Thymus (tissue), 11 donors: ENCODE measurements at regions not wholly inside any gene's neighbourhood (a gene's known extent, or its start where the extent isn't known, plus 50 kb on each side); places are given as distances from the start of the nearest gene placed in this dataset.

Experiments
- DNase-seq, 9 donors: peaks; one replicate each; pipeline ENCODE4 v3.0.0-alpha.2; 2013; ENCODE audit warnings: low spot score in 9 of 9, low read depth in 6 of 9, missing footprints in 1 of 9
- H3K27ac ChIP-seq, 2 donors: one replicate each; pipeline ENCODE4 v1.5.1; 2013; ENCODE audit warnings: control low read depth in 1 of 2, low read depth in 1 of 2, low read length in 1 of 2, mild to moderate bottlenecking in 1 of 2, moderate library complexity in 1 of 2
- H3K27me3 ChIP-seq, 2 donors: one replicate each; pipeline ENCODE4 v1.5.1; 2013; ENCODE audit warnings: low read length in 1 of 2; ENCODE audit not compliant: control insufficient read depth in 2 of 2, insufficient read depth in 1 of 2
- H3K36me3 ChIP-seq, 2 donors: one replicate each; pipeline ENCODE4 v1.5.1; 2013; ENCODE audit warnings: low read length in 1 of 2, mild to moderate bottlenecking in 1 of 2, moderate library complexity in 1 of 2; ENCODE audit not compliant: control insufficient read depth in 2 of 2, insufficient read depth in 2 of 2
- H3K4me1 ChIP-seq, 2 donors: one replicate each; pipeline ENCODE4 v1.5.1; 2013; ENCODE audit warnings: low read length in 2 of 2; ENCODE audit not compliant: control insufficient read depth in 2 of 2, insufficient read depth in 2 of 2
- H3K4me3 ChIP-seq, 2 donors: one replicate each; pipeline ENCODE4 v1.5.1; 2013; ENCODE audit warnings: low read length in 2 of 2, control low read depth in 1 of 2, mild to moderate bottlenecking in 1 of 2
- H3K9me3 ChIP-seq, 2 donors: one replicate each; pipeline ENCODE4 v1.5.1; 2013; ENCODE audit warnings: low read length in 1 of 2, mild to moderate bottlenecking in 1 of 2; ENCODE audit not compliant: control insufficient read depth in 2 of 2, insufficient read depth in 1 of 2
- WGBS: extraction: QIAGEN DNeasy Blood & Tissue Kit; methylation state at CpG from one replicate; pipeline ENCODE4 v1.1.7; 2013; 5-methylcytosine and 5-hydroxymethylcytosine counted together
- donor health status: healthy.

DNA sequence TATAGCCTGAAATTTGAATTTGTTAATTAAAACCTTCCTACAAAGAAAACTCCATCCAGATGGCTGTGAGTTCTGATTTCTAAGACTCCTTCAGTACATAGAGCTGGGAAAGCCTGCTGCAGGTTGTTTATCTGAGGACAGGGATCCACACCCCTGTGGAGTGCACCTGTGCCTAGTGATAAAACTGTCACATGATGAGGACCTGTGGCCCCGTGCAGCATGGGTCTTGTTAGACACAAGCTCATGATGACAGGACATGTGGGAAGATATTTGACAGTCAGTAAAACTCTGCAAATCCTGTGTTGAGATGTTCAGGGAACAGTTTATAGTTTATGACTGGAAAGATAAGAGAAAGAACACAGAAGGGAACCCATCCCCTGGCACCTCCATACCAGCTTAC is 133.2 kb upstream of the TMEM18 start:
- H3K4me1 ChIP-seq, result no peaks in the 10 kb centered on the region
- no peaks in the 10 kb centered on the region for H3K36me3 ChIP-seq
- WGBS, result 58% methylated on average over 1 of the region's 1 CpG
- H3K4me3 ChIP-seq, result no peak overlapping the region
- no peaks in the 10 kb centered on the region for H3K9me3 ChIP-seq
- no peaks in the 10 kb centered on the region for H3K27me3 ChIP-seq
- no peak overlapping the region for H3K27ac ChIP-seq
- no peak for DNase-seq

DNA sequence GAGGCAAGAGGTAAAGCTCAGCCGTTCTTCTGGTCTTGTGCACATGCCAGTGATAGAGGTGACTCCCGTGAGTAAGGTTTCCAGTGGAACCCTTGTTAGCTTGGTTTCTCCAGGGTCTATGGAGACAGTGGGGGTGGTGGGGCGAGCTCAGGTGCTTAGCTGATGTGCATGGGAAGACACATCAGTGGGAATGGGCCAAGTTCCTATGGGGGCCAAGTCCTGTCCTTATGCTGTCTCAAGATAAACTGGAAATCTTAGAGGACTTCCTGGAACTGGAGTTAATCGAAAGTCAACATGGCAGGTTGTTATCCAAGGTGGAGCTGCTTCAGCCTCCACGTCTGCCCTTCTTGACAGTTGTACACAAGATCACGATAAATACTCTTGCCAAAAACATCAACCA is 130.1 kb upstream of the TMEM18 start:
- Histone ChIP-seq H3K27ac (no peak overlapping the region), H3K9me3 (no peaks in the 10 kb centered on the region), H3K36me3 (no peaks in the 10 kb centered on the region), H3K27me3 (no peaks in the 10 kb centered on the region), H3K4me1 (no peaks in the 10 kb centered on the region), H3K4me3 (no peak overlapping the region)
- WGBS, result 92% methylated on average over 6 of the region's 6 CpGs
- DNase-seq, result no peak

DNA sequence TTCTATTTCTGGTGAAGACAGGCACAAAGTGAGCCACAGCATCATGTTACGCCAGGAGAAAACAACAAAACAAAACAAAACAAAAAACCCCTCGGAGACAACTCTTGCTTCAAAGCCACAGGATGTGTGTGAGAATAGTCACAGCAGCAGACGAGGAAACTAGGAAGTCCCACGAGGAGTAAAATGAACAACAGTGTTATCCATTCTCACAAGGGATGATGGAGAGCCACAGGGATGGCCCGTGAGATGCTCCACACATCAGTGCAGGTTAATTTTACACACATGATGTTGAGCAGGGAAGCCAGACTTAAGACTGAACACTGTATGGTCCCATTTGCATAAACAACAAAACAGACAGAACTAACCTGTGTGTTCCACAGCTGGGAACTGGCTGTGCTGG is 128.5 kb upstream of the TMEM18 start:
- no peak for DNase-seq
- H3K27ac ChIP-seq, result no peak overlapping the region
- H3K4me1 ChIP-seq, result no peaks in the 10 kb centered on the region
- no peaks in the 10 kb centered on the region for H3K27me3 ChIP-seq
- H3K36me3 ChIP-seq, result no peaks in the 10 kb centered on the region
- H3K4me3 ChIP-seq, result no peak overlapping the region
- 77% methylated on average over 5 of the region's 5 CpGs for WGBS
- no peaks in the 10 kb centered on the region for H3K9me3 ChIP-seq

DNA sequence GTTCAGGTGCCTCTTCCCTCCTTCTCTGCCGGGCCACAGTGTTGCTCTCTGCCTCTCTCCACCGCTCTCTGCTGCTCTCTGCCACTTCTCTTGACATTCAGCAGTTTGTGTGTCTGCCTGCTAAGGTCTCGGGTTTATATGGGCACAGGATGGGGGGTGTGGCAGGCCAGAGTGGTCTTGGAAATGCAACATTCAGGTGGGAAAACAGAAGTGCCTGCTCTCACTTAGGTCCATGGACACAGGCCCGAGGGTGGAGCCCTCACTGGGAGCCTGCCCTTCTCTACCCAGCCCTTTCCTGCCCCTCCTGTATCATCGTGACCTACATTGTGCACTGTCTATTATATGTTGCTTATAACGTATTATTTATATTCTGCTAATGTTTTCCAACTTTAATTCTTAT is 120.8 kb upstream of the TMEM18 start:
- H3K27ac ChIP-seq, result no peak overlapping the region
- no peak for DNase-seq
- 78% methylated on average over 6 of the region's 6 CpGs for WGBS
- no peak overlapping the region for H3K4me3 ChIP-seq
- no peaks in the 10 kb centered on the region for H3K9me3 ChIP-seq
- H3K4me1 ChIP-seq, result no peaks in the 10 kb centered on the region
- no peaks in the 10 kb centered on the region for H3K27me3 ChIP-seq
- no peaks in the 10 kb centered on the region for H3K36me3 ChIP-seq

DNA sequence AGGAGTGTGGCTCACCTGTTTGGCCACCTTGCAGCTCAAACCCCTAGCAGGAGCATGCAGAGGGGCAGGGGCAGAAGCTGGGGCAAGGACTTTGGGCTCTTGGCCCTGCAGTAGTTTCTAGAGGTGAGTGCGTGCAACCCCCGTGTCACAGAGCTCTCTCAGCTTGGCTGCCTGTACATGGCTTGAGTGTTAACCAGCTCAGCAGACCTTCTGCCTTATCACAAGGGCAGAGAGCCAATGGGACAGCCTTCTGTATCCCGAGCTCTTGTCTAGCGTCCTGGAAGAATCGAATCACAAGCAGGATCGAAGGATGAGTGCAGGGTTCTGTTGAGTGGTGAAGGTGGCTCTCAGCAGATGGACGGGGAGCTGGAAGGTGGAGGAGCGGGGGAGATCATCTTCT is 120.3 kb upstream of the TMEM18 start:
- Histone ChIP-seq H3K9me3 (no peaks in the 10 kb centered on the region), H3K4me3 (no peak overlapping the region), H3K27ac (no peak overlapping the region), H3K4me1 (no peaks in the 10 kb centered on the region), H3K27me3 (no peaks in the 10 kb centered on the region), H3K36me3 (no peaks in the 10 kb centered on the region)
- no peak for DNase-seq
- 92% methylated on average over 8 of the region's 8 CpGs for WGBS

DNA sequence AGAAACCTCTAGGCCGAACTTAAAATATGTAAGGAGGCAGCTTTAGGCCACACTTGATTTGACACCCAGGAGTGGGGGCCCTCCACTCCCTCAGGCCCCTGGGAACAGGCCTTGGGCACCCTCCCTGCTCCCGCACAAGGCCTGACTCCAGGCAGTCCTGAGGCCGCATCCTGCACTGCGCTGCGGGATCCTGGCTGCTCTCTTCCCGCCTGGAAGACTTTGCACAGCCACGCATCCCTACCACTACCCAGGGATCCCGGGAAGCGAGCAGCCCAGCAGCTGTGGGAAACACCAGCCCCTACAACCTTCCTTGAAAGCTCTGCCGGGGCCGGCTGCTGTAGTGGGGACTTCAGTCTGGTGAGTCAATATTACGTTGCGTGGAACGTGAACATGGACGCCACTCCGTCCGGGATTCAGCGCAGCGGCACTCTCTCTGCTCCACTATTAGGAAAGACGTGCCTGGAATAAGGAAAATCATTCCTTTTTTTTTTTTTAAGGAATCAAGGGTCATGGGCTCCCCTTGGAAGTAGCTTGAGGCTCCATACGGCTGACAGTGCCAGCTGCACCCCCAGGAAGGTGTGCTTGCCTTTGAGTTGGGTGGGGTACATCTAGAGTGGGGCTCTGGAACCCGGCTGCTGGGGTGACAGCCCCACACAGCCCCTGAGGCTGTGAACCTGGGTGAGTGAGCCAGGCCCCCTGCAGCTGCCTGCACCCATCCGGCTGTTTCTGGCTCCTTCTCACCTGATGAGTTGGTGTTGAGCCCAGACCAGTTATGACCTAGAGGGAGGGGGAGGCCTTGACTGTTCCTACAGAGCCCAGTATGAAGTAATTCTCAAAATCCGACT is 119.2 kb upstream of the TMEM18 start:
- H3K4me1 ChIP-seq, result no peaks in the 10 kb centered on the region
- no peak for DNase-seq
- WGBS, result 94% methylated on average over 24 of the region's 24 CpGs
- no peaks in the 10 kb centered on the region for H3K27me3 ChIP-seq
- no peak overlapping the region for H3K27ac ChIP-seq
- H3K36me3 ChIP-seq, result no peaks in the 10 kb centered on the region
- H3K4me3 ChIP-seq, result no peak overlapping the region
- H3K9me3 ChIP-seq, result no peaks in the 10 kb centered on the region

DNA sequence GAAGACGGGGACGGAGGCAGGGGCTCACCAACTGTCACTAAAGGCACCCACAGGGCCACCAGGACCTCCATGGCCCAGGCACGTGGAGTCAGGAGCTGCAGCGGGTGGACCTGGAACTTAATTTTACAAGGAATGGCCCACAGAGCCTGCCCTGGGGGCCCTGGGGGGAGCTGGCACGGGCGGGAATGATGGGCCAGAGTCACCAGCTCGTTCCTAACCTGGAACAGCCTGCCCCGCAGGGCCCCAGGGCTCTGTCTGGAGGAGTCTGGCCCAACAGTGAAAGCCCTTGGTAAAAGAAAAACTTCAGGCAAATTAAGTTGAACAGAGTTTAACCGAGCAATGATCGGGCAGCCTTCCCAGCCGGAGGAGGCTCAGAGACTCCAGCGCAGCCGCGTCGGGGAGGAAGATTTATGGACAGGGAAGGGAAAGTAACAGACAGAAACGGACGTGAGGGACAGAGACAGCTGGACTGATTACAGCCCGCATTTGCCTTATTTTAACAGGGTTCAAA is 118.4 kb upstream of the TMEM18 start:
- Histone ChIP-seq H3K27ac (no peak overlapping the region), H3K4me3 (no peak overlapping the region), H3K9me3 (peaks cover 0 to 4% of the 10 kb centered on the region in 2 donors), H3K36me3 (no peaks in the 10 kb centered on the region), H3K4me1 (no peaks in the 10 kb centered on the region), H3K27me3 (no peaks in the 10 kb centered on the region)
- 85% methylated on average over 18 of the region's 18 CpGs for WGBS
- no peak for DNase-seq

DNA sequence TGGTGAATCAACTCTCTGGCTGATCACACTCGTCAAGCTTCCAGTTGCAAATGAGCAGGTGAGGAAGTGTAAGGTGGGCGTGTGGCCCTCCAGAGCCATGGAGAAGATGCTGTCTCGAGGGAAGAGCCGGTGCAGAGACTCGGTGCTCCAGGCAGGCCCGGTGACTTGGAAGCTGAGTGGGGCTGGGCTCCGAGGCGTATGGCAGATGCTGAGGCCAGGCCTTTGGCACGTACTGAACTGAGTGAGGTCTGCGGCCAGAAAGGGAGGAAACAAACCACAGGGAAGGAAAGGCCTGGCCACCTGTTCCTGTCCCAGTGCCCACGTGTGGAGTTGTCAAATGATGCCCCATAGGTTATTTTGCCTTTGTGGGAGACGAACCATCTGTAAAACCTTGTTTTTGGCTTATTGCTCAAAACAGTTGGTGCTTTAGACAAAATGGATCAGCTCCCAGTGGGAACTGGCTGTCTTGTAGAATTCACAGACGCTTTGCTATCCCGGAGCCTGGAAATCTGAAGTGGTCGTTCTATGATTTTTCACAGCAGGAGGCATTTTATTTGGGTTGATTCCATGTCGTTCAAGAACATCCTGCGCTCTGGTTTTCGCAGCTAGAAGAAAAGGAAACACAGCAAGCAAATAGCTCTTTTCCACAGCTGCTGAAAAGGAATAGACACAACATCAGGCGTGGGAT is 117.5 kb upstream of the TMEM18 start:
- H3K9me3 ChIP-seq, result peaks cover 0 to 13% of the 10 kb centered on the region in 2 donors
- no peak for DNase-seq
- H3K4me3 ChIP-seq, result no peak overlapping the region
- H3K36me3 ChIP-seq, result no peaks in the 10 kb centered on the region
- no peaks in the 10 kb centered on the region for H3K4me1 ChIP-seq
- no peak overlapping the region for H3K27ac ChIP-seq
- WGBS, result 84% methylated on average over 19 of the region's 19 CpGs
- no peaks in the 10 kb centered on the region for H3K27me3 ChIP-seq

DNA sequence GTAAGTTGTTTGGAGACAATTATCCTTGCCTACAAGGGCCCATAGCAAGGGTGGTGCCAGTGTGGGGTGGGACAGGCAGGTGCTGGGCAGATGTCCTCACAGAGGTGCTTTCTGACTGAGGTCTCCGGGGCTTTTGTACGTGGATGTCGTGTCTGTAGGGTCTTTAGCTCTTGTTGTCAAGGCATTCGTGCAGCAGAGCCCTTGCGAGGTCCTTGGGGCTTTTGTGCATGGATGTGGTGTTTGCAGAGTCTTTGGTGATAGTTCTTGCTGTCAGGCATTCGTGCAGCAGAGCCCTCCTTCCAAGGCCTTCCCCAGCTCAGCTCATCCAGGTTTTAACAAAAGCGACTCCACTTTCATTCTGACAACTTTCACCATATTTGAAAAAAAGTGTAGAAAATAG is 116.0 kb upstream of the TMEM18 start:
- H3K9me3 ChIP-seq, result peaks cover 0 to 26% of the 10 kb centered on the region in 2 donors
- no peak for DNase-seq
- H3K27me3 ChIP-seq, result no peaks in the 10 kb centered on the region
- H3K4me3 ChIP-seq, result no peak overlapping the region
- H3K36me3 ChIP-seq, result no peaks in the 10 kb centered on the region
- 94% methylated on average over 7 of the region's 7 CpGs for WGBS
- H3K4me1 ChIP-seq, result no peaks in the 10 kb centered on the region
- H3K27ac ChIP-seq, result no peak overlapping the region
